Spleen (tissue), 7 donors: ENCODE measurements at regions not wholly inside any gene's neighbourhood (a gene's known extent, or its start where the extent isn't known, plus 50 kb on each side); places are given as distances from the start of the nearest gene placed in this dataset.

ENCODE experiments used
- CTCF ChIP-seq, 11 experiments: fragments of 200-600 bp in 7 of 11; fragments of 450-650 bp in 4 of 11; sonication (generic) in 4 of 11; IDR thresholded peaks in 8 of 11; conservative IDR thresholded peaks in 3 of 11; 1 replicate in 7 of 11; 2 replicates in 4 of 11; pipeline versions ENCODE4 v1.4.0 to v1.8.0; 2016 to 2021; ENCODE audit warnings: antibody characterized with exemption in 11 of 11, inconsistent platforms in 4 of 11, mild to moderate bottlenecking in 1 of 11
- POLR2A ChIP-seq, 3 donors: fragments of 450-650 bp; IDR thresholded peaks; one replicate each; pipeline ENCODE4 v1.5.1; 2017; ENCODE audit warnings: antibody characterized with exemption in 3 of 3, mild to moderate bottlenecking in 1 of 3
- POLR2AphosphoS5 ChIP-seq, 3 donors: sonication (generic); formaldehyde crosslinking; IDR thresholded peaks; one replicate each; pipeline ENCODE4 v1.5.1; 2017; ENCODE audit warnings: antibody characterized with exemption in 3 of 3
- donor health status: DM: no; HTN: no; CAD: no; lungs with moderate emphysema.
- donor health status: DM: no; HTN: no; CAD: no.
- donor health status: DM: no; HTN: no; CAD: no.

DNA sequence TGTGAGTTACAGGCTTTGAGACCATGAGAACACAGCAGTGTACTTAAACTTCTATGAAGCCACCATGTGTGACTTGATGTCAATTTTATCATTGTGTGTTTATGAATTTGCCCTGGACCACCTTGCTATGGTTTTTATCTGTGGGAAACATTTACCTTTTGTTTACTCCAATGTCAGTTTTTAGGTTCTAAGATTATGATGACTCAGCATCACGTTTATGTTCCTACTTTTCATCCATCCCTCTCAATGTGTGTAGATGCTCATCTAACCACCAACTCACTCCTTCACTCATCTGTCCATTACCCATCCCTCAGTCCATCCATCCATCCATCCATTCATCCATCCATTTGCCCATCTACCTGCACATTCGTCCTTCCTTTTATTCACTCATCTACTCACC is 338.8 kb downstream of the MIAT start:
- TF ChIP-seq POLR2A (IDR thresholded peaks at IDR 0.05) (no peak), CTCF (IDR thresholded peaks at IDR 0.05 in 8 of 11, conservative IDR thresholded peaks at IDR 0.05 in 3 of 11) (no peak), POLR2AphosphoS5 (IDR thresholded peaks at IDR 0.05) (no peak)
